Activated CD4-positive, CD25-positive, alpha-beta regulatory T cell treated with anti-CD3 and anti-CD28 coated beads, Interleukin-2, amount 50 U/mL, for 24 hours (primary cell): ENCODE measurements at regions not wholly inside any gene's neighbourhood (a gene's known extent, or its start where the extent isn't known, plus 50 kb on each side); places are given as distances from the start of the nearest gene placed in this dataset.
A peak's percentile ranks its signal among the peaks of the same experiment; 100 is the strongest.
"Not testable (repeated sequence)": the region's sequence is repeated elsewhere in the genome, so short reads cannot be mapped to it uniquely, and the experiment has no call there.

Experiments used
- ATAC-seq, 2 donors: fragments of 150-1000 bp; cut with Tn5 transposase; one replicate each; pipeline ENCODE4 v1.10.0; 2021; ENCODE audit warnings: mild to moderate bottlenecking in 1 of 2, moderate library complexity in 1 of 2

GRCh38 chr2:176427549-176427948 lies 158.3 kb downstream of the MTX2 start:
- no peak for ATAC-seq

- not testable (repeated sequence) for ATAC-seq
These were observed 159.8 kb downstream of the MTX2 start for GRCh38 chr2:176428944-176429469.

GRCh38 chr2:176432434-176432833 lies 163.2 kb downstream of the MTX2 start:
- no peak for ATAC-seq

GRCh38 chr2:176435729-176436128 lies 166.5 kb downstream of the MTX2 start:
- no peak for ATAC-seq

GRCh38 chr2:176443946-176444345 lies 174.7 kb downstream of the MTX2 start:
- ATAC-seq = no peak

- ATAC-seq = no peak
These were observed 176.7 kb downstream of the MTX2 start for GRCh38 chr2:176445956-176446355.

- ATAC-seq = no peak
These were observed 177.6 kb downstream of the MTX2 start for GRCh38 chr2:176446718-176447414.

- ATAC-seq = no peak
These were observed 178.4 kb downstream of the MTX2 start for GRCh38 chr2:176447616-176448015.

GRCh38 chr2:176449852-176450251 lies 180.6 kb downstream of the MTX2 start:
- no peak for ATAC-seq

- ATAC-seq = no peak
These were observed 184.5 kb downstream of the MTX2 start for GRCh38 chr2:176453784-176454183.

GRCh38 chr2:176454893-176455815 lies 185.9 kb downstream of the MTX2 start:
- peak; percentile 51 to 66 for ATAC-seq

GRCh38 chr2:176455816-176456291 lies 186.6 kb downstream of the MTX2 start:
- ATAC-seq = no peak

- ATAC-seq = no peak
These were observed 188.2 kb downstream of the MTX2 start for GRCh38 chr2:176457481-176457880.

- no peak for ATAC-seq
These were observed 192.0 kb downstream of the MTX2 start for GRCh38 chr2:176461098-176461808.

GRCh38 chr2:176461809-176462670 lies 192.8 kb downstream of the MTX2 start:
- no peak for ATAC-seq

- ATAC-seq = no peak
These were observed 194.3 kb downstream of the MTX2 start for GRCh38 chr2:176463546-176463945.

GRCh38 chr2:176464886-176465564 lies 195.8 kb downstream of the MTX2 start:
- no peak for ATAC-seq

- no peak for ATAC-seq
These were observed 197.7 kb downstream of the MTX2 start for GRCh38 chr2:176466918-176467452.

GRCh38 chr2:176467595-176467994 lies 198.4 kb downstream of the MTX2 start:
- no peak for ATAC-seq

GRCh38 chr2:176468457-176469113 lies 199.3 kb downstream of the MTX2 start:
- no peak for ATAC-seq
